Hepatocyte (in vitro differentiated cells): ENCODE measurements at regions not wholly inside any gene's neighbourhood (a gene's known extent, or its start where the extent isn't known, plus 50 kb on each side); places are given as distances from the start of the nearest gene placed in this dataset.
A peak's percentile ranks its signal among the peaks of the same experiment; 100 is the strongest.

Source experiments
- DNase-seq: peaks from one replicate; pipeline ENCODE4 v3.0.0-alpha.2; 2016; ENCODE audit warnings: low spot score
- H2AFZ ChIP-seq: fragments of 200-600 bp; sonication (generic); 2 replicates; pipeline ENCODE4 v1.6.0; 2016; ENCODE audit warnings: antibody characterized with exemption, mild to moderate bottlenecking
- H3K27ac ChIP-seq: fragments of 200-600 bp; sonication (generic); 2 replicates; pipeline ENCODE4 v1.5.1; 2016; ENCODE audit warnings: mild to moderate bottlenecking
- H3K27me3 ChIP-seq: fragments of 200-600 bp; sonication (generic); 2 replicates; pipeline ENCODE4 v1.6.1; 2016
- H3K36me3 ChIP-seq: fragments of 200-600 bp; sonication (generic); replicated peaks from 2 replicates; pipeline ENCODE4 v1.5.1; 2016; ENCODE audit warnings: low read depth; ENCODE audit not compliant: insufficient read depth
- H3K4me1 ChIP-seq: fragments of 200-600 bp; sonication (generic); 2 replicates; pipeline ENCODE4 v1.5.1; 2016; ENCODE audit warnings: mild to moderate bottlenecking, moderate library complexity; ENCODE audit not compliant: insufficient read depth
- H3K4me2 ChIP-seq: fragments of 200-600 bp; sonication (generic); 2 replicates; pipeline ENCODE4 v1.6.0; 2016
- H3K4me3 ChIP-seq: fragments of 200-600 bp; sonication (generic); 2 replicates; pipeline ENCODE4 v1.5.1; 2016; ENCODE audit warnings: mild to moderate bottlenecking
- H3K79me2 ChIP-seq: fragments of 200-600 bp; sonication (generic); 2 replicates; pipeline ENCODE4 v1.6.0; 2017; ENCODE audit warnings: mild to moderate bottlenecking
- H3K9me2 ChIP-seq: fragments of 200-600 bp; sonication (generic); replicated peaks from 2 replicates; pipeline ENCODE4 v1.6.0; 2017; ENCODE audit warnings: mild to moderate bottlenecking; ENCODE audit not compliant: insufficient read depth
- H3K9me3 ChIP-seq: fragments of 200-600 bp; sonication (generic); 2 replicates; pipeline ENCODE4 v1.5.1; 2016; ENCODE audit warnings: low read depth, mild to moderate bottlenecking
- H4K20me1 ChIP-seq: fragments of 200-600 bp; sonication (generic); 2 replicates; pipeline ENCODE4 v1.6.0; 2016; ENCODE audit warnings: mild to moderate bottlenecking; ENCODE audit not compliant: insufficient read depth, poor library complexity, severe bottlenecking
- CTCF ChIP-seq: fragments of 200-600 bp; sonication (generic); IDR thresholded peaks from 2 replicates; pipeline ENCODE4 v1.5.1; 2016; ENCODE audit warnings: antibody characterized with exemption, mild to moderate bottlenecking; ENCODE audit not compliant: poor library complexity
- EZH2 ChIP-seq: fragments of 200-600 bp; sonication (generic); IDR thresholded peaks from 2 replicates; pipeline ENCODE4 v1.6.1; 2016; ENCODE audit warnings: antibody characterized with exemption, mild to moderate bottlenecking, borderline replicate concordance
- EZH2phosphoT487 ChIP-seq: fragments of 200-600 bp; sonication (generic); IDR thresholded peaks from one replicate; pipeline ENCODE4 v1.6.1; 2018; ENCODE audit warnings: antibody characterized with exemption, mild to moderate bottlenecking, low read depth, moderate library complexity; ENCODE audit not compliant: unreplicated experiment, severe bottlenecking
- WGBS: methylation state at CpG from one replicate; pipeline ENCODE4 v1.1.6; 2016; ENCODE audit warnings: low lambda C conversion rate; ENCODE audit errors: missing lambda C conversion rate; 5-methylcytosine and 5-hydroxymethylcytosine counted together

GRCh38 chr6:40936818-40937251 is 102.2 kb downstream of the UNC5CL start:
- no peaks in the 10 kb centered on the region for H3K36me3 ChIP-seq
- peak overlapping the region; percentile 57 for H3K27ac ChIP-seq
- no peaks in the 10 kb centered on the region for H3K4me1 ChIP-seq
- no peaks in the 10 kb centered on the region for H3K27me3 ChIP-seq
- TF ChIP-seq CTCF (no peak), EZH2phosphoT487 (no peak), EZH2 (no peak)
- no peaks in the 10 kb centered on the region for H3K9me2 ChIP-seq
- H3K79me2 ChIP-seq = no peaks in the 10 kb centered on the region
- no peak overlapping the region for H3K4me2 ChIP-seq
- H3K9me3 ChIP-seq = no peaks in the 10 kb centered on the region
- H2AFZ ChIP-seq = no peak overlapping the region
- WGBS = 40% methylated on average over 3 of the region's 3 CpGs
- no peak overlapping the region for H3K4me3 ChIP-seq
- H4K20me1 ChIP-seq = no peaks in the 10 kb centered on the region
- DNase-seq = peak; percentile 23

GRCh38 chr6:40933864-40934263 is 105.2 kb downstream of the UNC5CL start:
- Histone ChIP-seq H3K4me3 (no peak overlapping the region), H3K9me2 (no peaks in the 10 kb centered on the region), H3K27ac (no peak overlapping the region), H3K79me2 (no peaks in the 10 kb centered on the region), H3K9me3 (no peaks in the 10 kb centered on the region), H3K27me3 (no peaks in the 10 kb centered on the region), H3K4me2 (no peak overlapping the region), H3K36me3 (no peaks in the 10 kb centered on the region), H4K20me1 (no peaks in the 10 kb centered on the region), H2AFZ (no peak overlapping the region), H3K4me1 (no peaks in the 10 kb centered on the region)
- no peak for DNase-seq
- WGBS = 72% methylated on average over 5 of the region's 5 CpGs
- TF ChIP-seq CTCF = no peak
- no peak for TF ChIP-seq EZH2phosphoT487

- no peak overlapping the region for H2AFZ ChIP-seq
- WGBS = 98% methylated on average over 6 of the region's 6 CpGs
Measured at GRCh38 chr6:40932953-40933352, 106.1 kb downstream of the UNC5CL start.

More at GRCh38 chr6:40932953-40933352, 106.1 kb downstream of the UNC5CL start:
- H4K20me1 ChIP-seq = no peaks in the 10 kb centered on the region
- H3K27ac ChIP-seq = no peak overlapping the region
- H3K9me2 ChIP-seq = no peaks in the 10 kb centered on the region
- TF ChIP-seq EZH2 (no peak), CTCF (no peak), EZH2phosphoT487 (no peak)
- H3K79me2 ChIP-seq = no peaks in the 10 kb centered on the region
- H3K27me3 ChIP-seq = no peaks in the 10 kb centered on the region
- H3K4me3 ChIP-seq = no peak overlapping the region
- no peaks in the 10 kb centered on the region for H3K36me3 ChIP-seq
- H3K9me3 ChIP-seq = no peaks in the 10 kb centered on the region
- no peaks in the 10 kb centered on the region for H3K4me1 ChIP-seq
- no peak for DNase-seq
- H3K4me2 ChIP-seq = no peak overlapping the region
